ENCODE measurements at regions not wholly inside any gene's neighbourhood (a gene's known extent, or its start where the extent isn't known, plus 50 kb on each side); places are given as distances from the start of the nearest gene placed in this dataset.

- TF ChIP-seq CTCF (IDR thresholded peaks at IDR 0.05) (no peak), POLR2A (IDR thresholded peaks at IDR 0.05) (no peak)
These were observed 407.5 kb downstream of the PCNX1 start for GRCh38 chr14:71314717-71315116.

Data from uterus (tissue), 2 donors.